ENCODE measurements at regions not wholly inside any gene's neighbourhood (a gene's known extent, or its start where the extent isn't known, plus 50 kb on each side); places are given as distances from the start of the nearest gene placed in this dataset.
"Not testable (repeated sequence)": the region's sequence is repeated elsewhere in the genome, so short reads cannot be mapped to it uniquely, and the experiment has no call there.

GRCh38 chr16:29578898-29579297 is 72.7 kb upstream of the NPIPB12 start:
- DNase-seq (ENCODE audit: low read depth), result not testable (repeated sequence)

- not testable (repeated sequence) for DNase-seq (ENCODE audit: low read depth)
Measured at GRCh38 chr16:29581764-29582163, 75.6 kb upstream of the NPIPB12 start.

GRCh38 chr16:29591919-29592318 is 71.1 kb upstream of the SPN start:
- not testable (repeated sequence) for DNase-seq (ENCODE audit: low read depth)

- peak; percentile 26 for DNase-seq (ENCODE audit: low read depth)
Measured at GRCh38 chr16:29594269-29594925, 68.7 kb upstream of the SPN start.

GRCh38 chr16:29594926-29595838 is 67.9 kb upstream of the SPN start:
- DNase-seq (ENCODE audit: low read depth), result peak; percentile 81

GRCh38 chr16:29597030-29597429 is 66.0 kb upstream of the SPN start:
- DNase-seq (ENCODE audit: low read depth), result not testable (repeated sequence)

- not testable (repeated sequence) for DNase-seq (ENCODE audit: low read depth)
Measured at GRCh38 chr16:29600111-29601000, 62.7 kb upstream of the SPN start.

GRCh38 chr16:29602247-29602625 is 60.8 kb upstream of the SPN start:
- not testable (repeated sequence) for DNase-seq (ENCODE audit: low read depth)

GRCh38 chr16:29602683-29603088 is 60.4 kb upstream of the SPN start:
- DNase-seq (ENCODE audit: low read depth), result not testable (repeated sequence)

GRCh38 chr16:29604631-29605549 is 58.2 kb upstream of the SPN start:
- not testable (repeated sequence) for DNase-seq (ENCODE audit: low read depth)

- DNase-seq (ENCODE audit: low read depth), result not testable (repeated sequence)
Measured at GRCh38 chr16:29605593-29606205, 57.3 kb upstream of the SPN start.

GRCh38 chr16:29606669-29607427 is 56.2 kb upstream of the SPN start:
- DNase-seq (ENCODE audit: low read depth), result not testable (repeated sequence)

- DNase-seq (ENCODE audit: low read depth), result not testable (repeated sequence)
Measured at GRCh38 chr16:29607428-29607823, 55.6 kb upstream of the SPN start.

GRCh38 chr16:29612381-29613306 is 50.4 kb upstream of the SPN start:
- not testable (repeated sequence) for DNase-seq (ENCODE audit: low read depth)
